GM23338 (cell line): ENCODE measurements at regions not wholly inside any gene's neighbourhood (a gene's known extent, or its start where the extent isn't known, plus 50 kb on each side); places are given as distances from the start of the nearest gene placed in this dataset.

Experiments used
- ATAC-seq: fragments of 200-7000 bp; cut with Tn5 transposase; 3 replicates; pipeline ENCODE4 v1.9.1; 2020
- DNase-seq: peaks from one replicate; pipeline ENCODE4 v3.0.0-alpha.2; 2015; ENCODE audit warnings: low spot score
- H2AFZ ChIP-seq: fragments of 200-600 bp; sonication (generic); 2 replicates; pipeline ENCODE4 v1.8.0; 2016; ENCODE audit warnings: antibody characterized with exemption, mild to moderate bottlenecking, moderate library complexity
- H3F3A ChIP-seq: fragments of 200-600 bp; sonication (generic); replicated peaks from 2 replicates; pipeline ENCODE4 v1.8.0; 2017; ENCODE audit warnings: antibody characterized with exemption, mixed run types, low read depth
- H3K27ac ChIP-seq: fragments of 200-600 bp; sonication (generic); 2 replicates; pipeline ENCODE4 v1.6.1; 2016; ENCODE audit warnings: low read depth
- H3K27me3 ChIP-seq: fragments of 200-600 bp; sonication (generic); 2 replicates; pipeline ENCODE4 v1.8.0; 2016; ENCODE audit warnings: mild to moderate bottlenecking, mixed run types, moderate library complexity; ENCODE audit not compliant: insufficient read depth
- H3K36me3 ChIP-seq: fragments of 200-600 bp; sonication (generic); 2 replicates; pipeline ENCODE4 v1.8.0; 2016; ENCODE audit warnings: mild to moderate bottlenecking; ENCODE audit not compliant: insufficient read depth
- H3K4me1 ChIP-seq: fragments of 200-600 bp; sonication (generic); 2 replicates; pipeline ENCODE4 v1.8.0; 2016; ENCODE audit warnings: mild to moderate bottlenecking, moderate library complexity; ENCODE audit not compliant: insufficient read depth
- H3K4me2 ChIP-seq: fragments of 200-600 bp; sonication (generic); 2 replicates; pipeline ENCODE4 v1.7.1; 2017; ENCODE audit warnings: mixed run types
- H3K4me3 ChIP-seq: fragments of 200-600 bp; sonication (generic); 2 replicates; pipeline ENCODE4 v1.6.1; 2016; ENCODE audit warnings: mixed run types
- H3K79me2 ChIP-seq: fragments of 200-600 bp; sonication (generic); replicated peaks from 2 replicates; pipeline ENCODE4 v1.8.0; 2017; ENCODE audit warnings: mild to moderate bottlenecking; ENCODE audit not compliant: insufficient read depth
- H3K9me2 ChIP-seq: fragments of 200-600 bp; sonication (generic); 2 replicates; pipeline ENCODE4 v1.8.0; 2017; ENCODE audit not compliant: insufficient read depth
- H4K20me1 ChIP-seq: fragments of 200-600 bp; sonication (generic); replicated peaks from 2 replicates; pipeline ENCODE4 v1.8.0; 2017; ENCODE audit warnings: mild to moderate bottlenecking; ENCODE audit not compliant: insufficient read depth
- H3K27ac Mint-ChIP-seq: 2 replicates; pipeline ENCODE4 v1.8.0; 2020; ENCODE audit warnings: inconsistent platforms, mild to moderate bottlenecking, moderate library complexity, mixed read lengths
- H3K27me3 Mint-ChIP-seq: 3 replicates; pipeline ENCODE4 v1.8.0; 2022; ENCODE audit warnings: low read depth, mild to moderate bottlenecking, moderate library complexity, mixed read lengths, inconsistent platforms; ENCODE audit not compliant: insufficient read depth, poor library complexity
- H3K36me3 Mint-ChIP-seq: 3 replicates; pipeline ENCODE4 v1.8.0; 2021; ENCODE audit warnings: low read depth, mild to moderate bottlenecking, inconsistent platforms, moderate library complexity, mixed read lengths
- H3K4me1 Mint-ChIP-seq: 3 replicates; pipeline ENCODE4 v1.8.0; 2020; ENCODE audit warnings: mild to moderate bottlenecking, inconsistent platforms, mixed read lengths
- H3K4me3 Mint-ChIP-seq: 3 replicates; pipeline ENCODE4 v1.8.0; 2021; ENCODE audit warnings: moderate library complexity, mild to moderate bottlenecking, inconsistent platforms, mixed read lengths
- H3K9me3 Mint-ChIP-seq: 3 replicates; pipeline ENCODE4 v1.8.0; 2020; ENCODE audit warnings: moderate library complexity, mild to moderate bottlenecking, inconsistent platforms, mixed read lengths
- CREB1 ChIP-seq: fragments of 250-450 bp; sonication (Bioruptor Pico); IDR thresholded peaks from 2 replicates; pipeline ENCODE4 v1.5.0; 2020; ENCODE audit warnings: low read depth, mild to moderate bottlenecking, moderate library complexity
- EZH2 ChIP-seq: fragments of 200-600 bp; sonication (generic); IDR thresholded peaks from one replicate; pipeline ENCODE4 v1.8.0; 2017; ENCODE audit warnings: antibody characterized with exemption, mild to moderate bottlenecking, low read depth; ENCODE audit not compliant: unreplicated experiment
- EZH2phosphoT487 ChIP-seq: fragments of 200-600 bp; sonication (generic); IDR thresholded peaks from one replicate; pipeline ENCODE4 v1.8.1; 2018; ENCODE audit warnings: antibody characterized with exemption; ENCODE audit not compliant: unreplicated experiment
- JUNB ChIP-seq: IDR thresholded peaks from one replicate; pipeline ENCODE4 v1.6.1; 2016; ENCODE audit warnings: antibody characterized with exemption; ENCODE audit not compliant: unreplicated experiment
- NANOG ChIP-seq: IDR thresholded peaks from 2 replicates; pipeline ENCODE4 v1.6.1; 2016; ENCODE audit warnings: antibody characterized with exemption, borderline replicate concordance
- POLR2AphosphoS5 ChIP-seq: IDR thresholded peaks from 2 replicates; pipeline ENCODE4 v1.6.1; 2016; ENCODE audit warnings: antibody characterized with exemption, low read depth
- STAT1 ChIP-seq: IDR thresholded peaks from one replicate; pipeline ENCODE4 v1.6.1; 2016; ENCODE audit warnings: antibody characterized with exemption; ENCODE audit not compliant: unreplicated experiment
- ZNF114 ChIP-seq: fragments of 250-450 bp; sonication (Bioruptor Pico); IDR thresholded peaks from 2 replicates; pipeline ENCODE4 v1.5.0; 2020; ENCODE audit warnings: mild to moderate bottlenecking, moderate library complexity
- ZNF331 ChIP-seq: fragments of 250-450 bp; sonication (Bioruptor Pico); IDR thresholded peaks from 2 replicates; pipeline ENCODE4 v1.5.0; 2020; ENCODE audit warnings: low read depth, mild to moderate bottlenecking, moderate library complexity
- TF ChIP-seq, protein P1 (sequence below): IDR thresholded peaks from one replicate; pipeline ENCODE4 v1.6.1; 2018; ENCODE audit warnings: antibody characterized with exemption; ENCODE audit not compliant: unreplicated experiment
- TF ChIP-seq, protein P2 (sequence below): fragments of 250-450 bp; sonication (Bioruptor Pico); IDR thresholded peaks from 2 replicates; pipeline ENCODE4 v1.5.0; 2020; ENCODE audit warnings: mild to moderate bottlenecking, moderate library complexity
- TF ChIP-seq, protein P3 (sequence below): IDR thresholded peaks from 2 replicates; pipeline ENCODE4 v1.6.1; 2016; ENCODE audit warnings: antibody characterized with exemption
- TF ChIP-seq, protein P4 (sequence below), 2 experiments: fragments of 200-600 bp in 1 of 2; sonication (generic) in 1 of 2; conservative IDR thresholded peaks; 2 replicates each; pipeline versions ENCODE4 v1.5.1 to v1.6.1; 2016 to 2017; ENCODE audit warnings: antibody characterized with exemption in 2 of 2, low read depth in 2 of 2, mild to moderate bottlenecking in 2 of 2, moderate library complexity in 1 of 2

DNA sequence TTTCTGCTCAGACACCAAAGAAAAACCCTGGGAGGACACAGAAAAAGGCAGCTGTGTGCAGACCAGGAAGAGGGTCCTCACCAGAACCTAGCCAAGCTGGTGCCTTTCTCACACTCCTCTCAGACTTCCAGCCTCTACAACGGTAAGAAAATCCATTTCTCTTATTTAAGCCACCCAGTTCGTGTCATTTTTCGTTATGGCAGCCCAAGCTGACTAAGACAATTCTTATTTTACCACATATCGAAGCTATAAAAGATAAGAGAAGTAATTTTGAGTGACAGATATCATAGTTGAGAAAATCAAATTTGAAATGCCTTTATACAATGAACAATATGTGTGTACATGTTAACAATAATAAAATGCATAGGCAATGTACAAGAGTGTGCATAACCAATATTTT lies 219.5 kb downstream of the CBLN2 start:
- Mint-ChIP-seq H3K27ac (no peak overlapping the region), H3K9me3 (peaks cover 91% of the 10 kb centered on the region), H3K36me3 (peaks cover 10% of the 10 kb centered on the region; the same call in 2 of the 3 replicates), H3K4me1 (no peaks in the 10 kb centered on the region), H3K27me3 (no peaks in the 10 kb centered on the region), H3K4me3 (no peak overlapping the region)
- Histone ChIP-seq H3F3A (no peaks in the 10 kb centered on the region), H3K27ac (no peak overlapping the region), H3K27me3 (no peaks in the 10 kb centered on the region), H2AFZ (no peak overlapping the region), H3K4me1 (no peaks in the 10 kb centered on the region), H3K36me3 (peaks cover 19% of the 10 kb centered on the region), H3K79me2 (no peaks in the 10 kb centered on the region), H3K4me2 (no peak overlapping the region), H4K20me1 (no peaks in the 10 kb centered on the region), H3K4me3 (no peak overlapping the region), H3K9me2 (no peaks in the 10 kb centered on the region)
- DNase-seq (no peak), ATAC-seq (no peak)
- TF ChIP-seq, protein P1, sequence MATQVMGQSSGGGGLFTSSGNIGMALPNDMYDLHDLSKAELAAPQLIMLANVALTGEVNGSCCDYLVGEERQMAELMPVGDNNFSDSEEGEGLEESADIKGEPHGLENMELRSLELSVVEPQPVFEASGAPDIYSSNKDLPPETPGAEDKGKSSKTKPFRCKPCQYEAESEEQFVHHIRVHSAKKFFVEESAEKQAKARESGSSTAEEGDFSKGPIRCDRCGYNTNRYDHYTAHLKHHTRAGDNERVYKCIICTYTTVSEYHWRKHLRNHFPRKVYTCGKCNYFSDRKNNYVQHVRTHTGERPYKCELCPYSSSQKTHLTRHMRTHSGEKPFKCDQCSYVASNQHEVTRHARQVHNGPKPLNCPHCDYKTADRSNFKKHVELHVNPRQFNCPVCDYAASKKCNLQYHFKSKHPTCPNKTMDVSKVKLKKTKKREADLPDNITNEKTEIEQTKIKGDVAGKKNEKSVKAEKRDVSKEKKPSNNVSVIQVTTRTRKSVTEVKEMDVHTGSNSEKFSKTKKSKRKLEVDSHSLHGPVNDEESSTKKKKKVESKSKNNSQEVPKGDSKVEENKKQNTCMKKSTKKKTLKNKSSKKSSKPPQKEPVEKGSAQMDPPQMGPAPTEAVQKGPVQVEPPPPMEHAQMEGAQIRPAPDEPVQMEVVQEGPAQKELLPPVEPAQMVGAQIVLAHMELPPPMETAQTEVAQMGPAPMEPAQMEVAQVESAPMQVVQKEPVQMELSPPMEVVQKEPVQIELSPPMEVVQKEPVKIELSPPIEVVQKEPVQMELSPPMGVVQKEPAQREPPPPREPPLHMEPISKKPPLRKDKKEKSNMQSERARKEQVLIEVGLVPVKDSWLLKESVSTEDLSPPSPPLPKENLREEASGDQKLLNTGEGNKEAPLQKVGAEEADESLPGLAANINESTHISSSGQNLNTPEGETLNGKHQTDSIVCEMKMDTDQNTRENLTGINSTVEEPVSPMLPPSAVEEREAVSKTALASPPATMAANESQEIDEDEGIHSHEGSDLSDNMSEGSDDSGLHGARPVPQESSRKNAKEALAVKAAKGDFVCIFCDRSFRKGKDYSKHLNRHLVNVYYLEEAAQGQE = no peak
- TF ChIP-seq, protein P2, sequence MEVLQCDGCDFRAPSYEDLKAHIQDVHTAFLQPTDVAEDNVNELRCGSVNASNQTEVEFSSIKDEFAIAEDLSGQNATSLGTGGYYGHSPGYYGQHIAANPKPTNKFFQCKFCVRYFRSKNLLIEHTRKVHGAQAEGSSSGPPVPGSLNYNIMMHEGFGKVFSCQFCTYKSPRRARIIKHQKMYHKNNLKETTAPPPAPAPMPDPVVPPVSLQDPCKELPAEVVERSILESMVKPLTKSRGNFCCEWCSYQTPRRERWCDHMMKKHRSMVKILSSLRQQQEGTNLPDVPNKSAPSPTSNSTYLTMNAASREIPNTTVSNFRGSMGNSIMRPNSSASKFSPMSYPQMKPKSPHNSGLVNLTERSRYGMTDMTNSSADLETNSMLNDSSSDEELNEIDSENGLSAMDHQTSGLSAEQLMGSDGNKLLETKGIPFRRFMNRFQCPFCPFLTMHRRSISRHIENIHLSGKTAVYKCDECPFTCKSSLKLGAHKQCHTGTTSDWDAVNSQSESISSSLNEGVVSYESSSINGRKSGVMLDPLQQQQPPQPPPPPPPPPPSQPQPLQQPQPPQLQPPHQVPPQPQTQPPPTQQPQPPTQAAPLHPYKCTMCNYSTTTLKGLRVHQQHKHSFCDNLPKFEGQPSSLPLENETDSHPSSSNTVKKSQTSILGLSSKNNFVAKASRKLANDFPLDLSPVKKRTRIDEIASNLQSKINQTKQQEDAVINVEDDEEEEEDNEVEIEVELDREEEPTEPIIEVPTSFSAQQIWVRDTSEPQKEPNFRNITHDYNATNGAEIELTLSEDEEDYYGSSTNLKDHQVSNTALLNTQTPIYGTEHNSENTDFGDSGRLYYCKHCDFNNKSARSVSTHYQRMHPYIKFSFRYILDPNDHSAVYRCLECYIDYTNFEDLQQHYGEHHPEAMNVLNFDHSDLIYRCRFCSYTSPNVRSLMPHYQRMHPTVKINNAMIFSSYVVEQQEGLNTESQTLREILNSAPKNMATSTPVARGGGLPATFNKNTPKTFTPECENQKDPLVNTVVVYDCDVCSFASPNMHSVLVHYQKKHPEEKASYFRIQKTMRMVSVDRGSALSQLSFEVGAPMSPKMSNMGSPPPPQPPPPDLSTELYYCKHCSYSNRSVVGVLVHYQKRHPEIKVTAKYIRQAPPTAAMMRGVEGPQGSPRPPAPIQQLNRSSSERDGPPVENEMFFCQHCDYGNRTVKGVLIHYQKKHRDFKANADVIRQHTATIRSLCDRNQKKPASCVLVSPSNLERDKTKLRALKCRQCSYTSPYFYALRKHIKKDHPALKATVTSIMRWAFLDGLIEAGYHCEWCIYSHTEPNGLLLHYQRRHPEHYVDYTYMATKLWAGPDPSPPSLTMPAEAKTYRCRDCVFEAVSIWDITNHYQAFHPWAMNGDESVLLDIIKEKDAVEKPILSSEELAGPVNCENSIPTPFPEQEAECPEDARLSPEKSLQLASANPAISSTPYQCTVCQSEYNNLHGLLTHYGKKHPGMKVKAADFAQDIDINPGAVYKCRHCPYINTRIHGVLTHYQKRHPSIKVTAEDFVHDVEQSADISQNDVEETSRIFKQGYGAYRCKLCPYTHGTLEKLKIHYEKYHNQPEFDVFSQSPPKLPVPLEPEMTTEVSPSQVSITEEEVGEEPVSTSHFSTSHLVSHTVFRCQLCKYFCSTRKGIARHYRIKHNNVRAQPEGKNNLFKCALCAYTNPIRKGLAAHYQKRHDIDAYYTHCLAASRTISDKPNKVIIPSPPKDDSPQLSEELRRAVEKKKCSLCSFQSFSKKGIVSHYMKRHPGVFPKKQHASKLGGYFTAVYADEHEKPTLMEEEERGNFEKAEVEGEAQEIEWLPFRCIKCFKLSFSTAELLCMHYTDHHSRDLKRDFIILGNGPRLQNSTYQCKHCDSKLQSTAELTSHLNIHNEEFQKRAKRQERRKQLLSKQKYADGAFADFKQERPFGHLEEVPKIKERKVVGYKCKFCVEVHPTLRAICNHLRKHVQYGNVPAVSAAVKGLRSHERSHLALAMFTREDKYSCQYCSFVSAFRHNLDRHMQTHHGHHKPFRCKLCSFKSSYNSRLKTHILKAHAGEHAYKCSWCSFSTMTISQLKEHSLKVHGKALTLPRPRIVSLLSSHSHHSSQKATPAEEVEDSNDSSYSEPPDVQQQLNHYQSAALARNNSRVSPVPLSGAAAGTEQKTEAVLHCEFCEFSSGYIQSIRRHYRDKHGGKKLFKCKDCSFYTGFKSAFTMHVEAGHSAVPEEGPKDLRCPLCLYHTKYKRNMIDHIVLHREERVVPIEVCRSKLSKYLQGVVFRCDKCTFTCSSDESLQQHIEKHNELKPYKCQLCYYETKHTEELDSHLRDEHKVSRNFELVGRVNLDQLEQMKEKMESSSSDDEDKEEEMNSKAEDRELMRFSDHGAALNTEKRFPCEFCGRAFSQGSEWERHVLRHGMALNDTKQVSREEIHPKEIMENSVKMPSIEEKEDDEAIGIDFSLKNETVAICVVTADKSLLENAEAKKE (CRISPR knock-in tag) = no peak
- TF ChIP-seq CREB1 (CRISPR knock-in tag) (no peak), NANOG (no peak), ZNF114 (CRISPR knock-in tag) (no peak), EZH2 (no peak), ZNF331 (no peak), STAT1 (no peak), JUNB (no peak), EZH2phosphoT487 (no peak), POLR2AphosphoS5 (no peak)
- TF ChIP-seq, protein P3, sequence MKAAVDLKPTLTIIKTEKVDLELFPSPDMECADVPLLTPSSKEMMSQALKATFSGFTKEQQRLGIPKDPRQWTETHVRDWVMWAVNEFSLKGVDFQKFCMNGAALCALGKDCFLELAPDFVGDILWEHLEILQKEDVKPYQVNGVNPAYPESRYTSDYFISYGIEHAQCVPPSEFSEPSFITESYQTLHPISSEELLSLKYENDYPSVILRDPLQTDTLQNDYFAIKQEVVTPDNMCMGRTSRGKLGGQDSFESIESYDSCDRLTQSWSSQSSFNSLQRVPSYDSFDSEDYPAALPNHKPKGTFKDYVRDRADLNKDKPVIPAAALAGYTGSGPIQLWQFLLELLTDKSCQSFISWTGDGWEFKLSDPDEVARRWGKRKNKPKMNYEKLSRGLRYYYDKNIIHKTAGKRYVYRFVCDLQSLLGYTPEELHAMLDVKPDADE = no peak
- TF ChIP-seq, protein P4, sequence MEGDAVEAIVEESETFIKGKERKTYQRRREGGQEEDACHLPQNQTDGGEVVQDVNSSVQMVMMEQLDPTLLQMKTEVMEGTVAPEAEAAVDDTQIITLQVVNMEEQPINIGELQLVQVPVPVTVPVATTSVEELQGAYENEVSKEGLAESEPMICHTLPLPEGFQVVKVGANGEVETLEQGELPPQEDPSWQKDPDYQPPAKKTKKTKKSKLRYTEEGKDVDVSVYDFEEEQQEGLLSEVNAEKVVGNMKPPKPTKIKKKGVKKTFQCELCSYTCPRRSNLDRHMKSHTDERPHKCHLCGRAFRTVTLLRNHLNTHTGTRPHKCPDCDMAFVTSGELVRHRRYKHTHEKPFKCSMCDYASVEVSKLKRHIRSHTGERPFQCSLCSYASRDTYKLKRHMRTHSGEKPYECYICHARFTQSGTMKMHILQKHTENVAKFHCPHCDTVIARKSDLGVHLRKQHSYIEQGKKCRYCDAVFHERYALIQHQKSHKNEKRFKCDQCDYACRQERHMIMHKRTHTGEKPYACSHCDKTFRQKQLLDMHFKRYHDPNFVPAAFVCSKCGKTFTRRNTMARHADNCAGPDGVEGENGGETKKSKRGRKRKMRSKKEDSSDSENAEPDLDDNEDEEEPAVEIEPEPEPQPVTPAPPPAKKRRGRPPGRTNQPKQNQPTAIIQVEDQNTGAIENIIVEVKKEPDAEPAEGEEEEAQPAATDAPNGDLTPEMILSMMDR (conservative IDR thresholded peaks at IDR 0.05; ENCODE audit: low read depth in 2 of 2) = no peak
